ENCODE measurements at regions not wholly inside any gene's neighbourhood (a gene's known extent, or its start where the extent isn't known, plus 50 kb on each side); places are given as distances from the start of the nearest gene placed in this dataset.

GRCh38 chr7:156102267-156102666, 290.0 kb upstream of the SHH start:
- no peak for TF ChIP-seq POLR2A (IDR thresholded peaks at IDR 0.05)
- TF ChIP-seq, protein P1, sequence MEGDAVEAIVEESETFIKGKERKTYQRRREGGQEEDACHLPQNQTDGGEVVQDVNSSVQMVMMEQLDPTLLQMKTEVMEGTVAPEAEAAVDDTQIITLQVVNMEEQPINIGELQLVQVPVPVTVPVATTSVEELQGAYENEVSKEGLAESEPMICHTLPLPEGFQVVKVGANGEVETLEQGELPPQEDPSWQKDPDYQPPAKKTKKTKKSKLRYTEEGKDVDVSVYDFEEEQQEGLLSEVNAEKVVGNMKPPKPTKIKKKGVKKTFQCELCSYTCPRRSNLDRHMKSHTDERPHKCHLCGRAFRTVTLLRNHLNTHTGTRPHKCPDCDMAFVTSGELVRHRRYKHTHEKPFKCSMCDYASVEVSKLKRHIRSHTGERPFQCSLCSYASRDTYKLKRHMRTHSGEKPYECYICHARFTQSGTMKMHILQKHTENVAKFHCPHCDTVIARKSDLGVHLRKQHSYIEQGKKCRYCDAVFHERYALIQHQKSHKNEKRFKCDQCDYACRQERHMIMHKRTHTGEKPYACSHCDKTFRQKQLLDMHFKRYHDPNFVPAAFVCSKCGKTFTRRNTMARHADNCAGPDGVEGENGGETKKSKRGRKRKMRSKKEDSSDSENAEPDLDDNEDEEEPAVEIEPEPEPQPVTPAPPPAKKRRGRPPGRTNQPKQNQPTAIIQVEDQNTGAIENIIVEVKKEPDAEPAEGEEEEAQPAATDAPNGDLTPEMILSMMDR (IDR thresholded peaks at IDR 0.05), result no peak
- TF ChIP-seq POLR2AphosphoS5 (IDR thresholded peaks at IDR 0.05), result no peak

All from upper lobe of left lung (tissue), 4 donors.